HEK293T (cell line): ENCODE measurements at regions not wholly inside any gene's neighbourhood (a gene's known extent, or its start where the extent isn't known, plus 50 kb on each side); places are given as distances from the start of the nearest gene placed in this dataset.

Source experiments
- BHLHE40 ChIP-seq: fragments of 450-650 bp; IDR thresholded peaks from 2 replicates; pipeline ENCODE4 v1.6.1; 2016; ENCODE audit warnings: mild to moderate bottlenecking, moderate library complexity, borderline replicate concordance
- FOXA1 ChIP-seq: fragments of 450-650 bp; IDR thresholded peaks from 2 replicates; pipeline ENCODE4 v1.6.1; 2016; ENCODE audit warnings: mild to moderate bottlenecking
- SP1 ChIP-seq: fragments of 450-650 bp; IDR thresholded peaks from 2 replicates; pipeline ENCODE4 v1.6.1; 2017
- ZNF384 ChIP-seq: fragments of 450-650 bp; IDR thresholded peaks from 2 replicates; pipeline ENCODE4 v1.6.1; 2016

GRCh38 chr2:234128606-234129005, 78.1 kb downstream of the SPP2 start:
- TF ChIP-seq SP1 (no peak), ZNF384 (no peak), BHLHE40 (no peak), FOXA1 (no peak)
